GM12874 (cell line): ENCODE measurements at regions not wholly inside any gene's neighbourhood (a gene's known extent, or its start where the extent isn't known, plus 50 kb on each side); places are given as distances from the start of the nearest gene placed in this dataset.

Source experiments
- TF ChIP-seq, protein P1 (sequence below): IDR thresholded peaks from 2 replicates; pipeline ENCODE4 v1.5.1; 2011; ENCODE audit warnings: low read depth, mild to moderate bottlenecking, control low read depth, low read length, moderate library complexity; ENCODE audit not compliant: insufficient read depth

DNA sequence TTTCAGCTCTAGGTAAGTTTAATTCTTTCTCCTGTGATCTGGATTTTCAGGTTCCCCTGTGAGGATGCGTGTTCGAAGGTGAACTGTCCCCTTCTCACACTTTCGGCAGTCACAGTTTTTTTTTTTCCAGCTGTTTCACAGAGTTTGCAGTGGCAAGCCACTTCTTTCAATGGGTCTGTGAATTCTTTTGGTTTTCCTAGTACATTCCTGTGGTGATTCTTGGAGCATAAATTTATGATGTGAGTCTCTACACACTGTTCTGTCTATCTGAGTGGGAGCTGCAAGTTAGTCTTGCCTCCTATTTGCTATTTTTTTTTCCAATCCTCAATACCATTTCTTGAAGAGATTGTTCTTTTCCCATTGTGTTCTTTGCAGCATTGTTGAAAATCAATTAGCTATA lies 595.5 kb downstream of the RAPGEF2 start:
- TF ChIP-seq, protein P1, sequence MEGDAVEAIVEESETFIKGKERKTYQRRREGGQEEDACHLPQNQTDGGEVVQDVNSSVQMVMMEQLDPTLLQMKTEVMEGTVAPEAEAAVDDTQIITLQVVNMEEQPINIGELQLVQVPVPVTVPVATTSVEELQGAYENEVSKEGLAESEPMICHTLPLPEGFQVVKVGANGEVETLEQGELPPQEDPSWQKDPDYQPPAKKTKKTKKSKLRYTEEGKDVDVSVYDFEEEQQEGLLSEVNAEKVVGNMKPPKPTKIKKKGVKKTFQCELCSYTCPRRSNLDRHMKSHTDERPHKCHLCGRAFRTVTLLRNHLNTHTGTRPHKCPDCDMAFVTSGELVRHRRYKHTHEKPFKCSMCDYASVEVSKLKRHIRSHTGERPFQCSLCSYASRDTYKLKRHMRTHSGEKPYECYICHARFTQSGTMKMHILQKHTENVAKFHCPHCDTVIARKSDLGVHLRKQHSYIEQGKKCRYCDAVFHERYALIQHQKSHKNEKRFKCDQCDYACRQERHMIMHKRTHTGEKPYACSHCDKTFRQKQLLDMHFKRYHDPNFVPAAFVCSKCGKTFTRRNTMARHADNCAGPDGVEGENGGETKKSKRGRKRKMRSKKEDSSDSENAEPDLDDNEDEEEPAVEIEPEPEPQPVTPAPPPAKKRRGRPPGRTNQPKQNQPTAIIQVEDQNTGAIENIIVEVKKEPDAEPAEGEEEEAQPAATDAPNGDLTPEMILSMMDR = no peak

DNA sequence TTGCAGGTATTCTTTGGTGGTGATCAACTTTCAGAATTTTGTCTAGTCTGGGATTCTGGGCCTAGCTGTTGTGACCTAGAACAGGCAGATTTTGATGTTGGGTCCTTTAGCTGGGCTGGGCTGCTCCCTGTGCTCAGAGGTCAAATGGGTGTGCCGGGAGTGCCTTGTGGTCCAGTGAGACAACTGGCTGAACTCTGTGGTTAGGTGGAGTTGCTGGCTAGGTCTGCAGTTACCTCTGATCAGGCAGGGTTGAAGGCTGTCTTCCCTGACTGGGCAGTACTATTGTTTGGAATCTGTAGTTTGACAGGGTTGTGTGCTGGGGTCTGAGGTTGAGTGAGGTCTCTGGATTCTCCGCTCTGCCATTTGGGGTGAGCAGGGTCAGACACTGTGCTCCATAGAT lies 599.3 kb downstream of the RAPGEF2 start:
- TF ChIP-seq, protein P1 = no peak

DNA sequence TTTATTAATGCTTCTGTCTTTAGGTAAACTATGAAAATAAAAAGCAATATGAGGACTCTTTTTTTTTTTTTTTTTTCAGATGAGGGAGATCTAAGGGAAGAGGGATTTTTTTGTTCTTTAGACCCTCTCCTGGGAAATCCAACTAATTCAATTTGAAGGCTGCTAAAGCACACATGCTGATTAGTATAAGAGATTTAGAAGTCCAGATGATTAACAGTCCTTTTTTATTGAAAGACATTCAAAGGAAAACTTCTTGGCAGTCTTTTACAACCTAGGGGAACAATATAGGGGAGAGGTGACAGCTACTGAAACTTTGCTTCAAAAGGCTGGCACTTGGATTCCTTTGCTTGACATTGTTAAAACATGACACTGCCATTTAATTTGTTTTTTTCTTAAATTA lies 602.5 kb downstream of the RAPGEF2 start:
- TF ChIP-seq, protein P1 = no peak

DNA sequence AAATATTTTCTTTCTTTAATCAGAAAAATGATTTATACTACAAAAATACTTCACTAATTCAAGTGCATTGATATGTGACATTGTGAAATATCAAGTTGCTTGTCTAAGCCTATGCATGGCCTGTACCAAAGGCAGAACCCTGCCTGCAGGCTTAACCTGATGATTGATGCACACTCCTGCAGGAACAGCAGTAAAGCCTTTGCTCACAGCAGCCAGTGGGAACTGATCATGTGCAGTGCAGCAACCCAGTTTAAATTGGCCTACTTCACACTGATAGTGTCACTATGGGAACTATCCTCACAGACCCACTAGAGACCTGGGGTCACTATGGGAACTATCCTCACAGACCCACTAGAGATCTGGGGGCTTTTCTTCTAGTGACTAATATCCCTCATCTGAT lies 603.8 kb downstream of the RAPGEF2 start:
- TF ChIP-seq, protein P1 = no peak

DNA sequence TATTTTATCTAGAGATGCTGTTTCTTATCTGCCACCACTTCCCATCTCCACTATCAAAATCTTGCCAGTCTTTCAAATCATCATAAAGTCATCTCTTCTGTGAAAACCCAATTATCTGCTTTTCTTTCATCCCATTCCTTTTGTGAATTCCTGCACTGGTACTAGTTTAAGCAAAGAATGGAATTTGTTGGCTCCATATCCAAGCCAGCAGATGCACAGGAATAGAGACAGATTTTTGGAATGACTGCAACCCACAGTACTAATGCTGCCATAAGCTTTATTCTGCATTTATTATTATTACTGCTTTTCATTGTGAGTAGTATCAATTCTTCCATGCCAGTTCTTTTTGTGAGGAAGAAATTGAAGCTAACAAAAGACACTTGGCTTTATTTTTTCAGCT lies 616.7 kb downstream of the RAPGEF2 start:
- TF ChIP-seq, protein P1 = no peak

DNA sequence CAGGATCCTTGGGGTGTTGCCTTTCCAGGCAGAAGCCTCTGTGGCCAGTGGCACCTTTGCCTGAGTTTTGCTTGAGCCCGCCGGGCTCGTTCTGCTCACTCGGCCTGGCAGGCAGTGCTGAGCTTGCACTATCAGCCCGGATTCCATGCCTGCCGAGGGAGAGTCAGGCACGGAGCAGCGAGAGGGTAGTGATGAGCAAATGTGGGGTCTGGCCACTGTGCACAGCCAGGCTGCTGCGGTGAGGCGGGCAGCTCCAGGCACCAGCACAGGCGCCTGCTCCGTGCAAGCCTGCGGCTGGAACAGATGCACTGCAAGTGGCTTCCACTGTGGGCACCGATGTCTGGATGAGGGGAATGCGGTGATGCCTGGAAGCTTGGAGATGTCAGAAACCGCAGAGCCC lies 619.2 kb downstream of the RAPGEF2 start:
- TF ChIP-seq, protein P1 = no peak

DNA sequence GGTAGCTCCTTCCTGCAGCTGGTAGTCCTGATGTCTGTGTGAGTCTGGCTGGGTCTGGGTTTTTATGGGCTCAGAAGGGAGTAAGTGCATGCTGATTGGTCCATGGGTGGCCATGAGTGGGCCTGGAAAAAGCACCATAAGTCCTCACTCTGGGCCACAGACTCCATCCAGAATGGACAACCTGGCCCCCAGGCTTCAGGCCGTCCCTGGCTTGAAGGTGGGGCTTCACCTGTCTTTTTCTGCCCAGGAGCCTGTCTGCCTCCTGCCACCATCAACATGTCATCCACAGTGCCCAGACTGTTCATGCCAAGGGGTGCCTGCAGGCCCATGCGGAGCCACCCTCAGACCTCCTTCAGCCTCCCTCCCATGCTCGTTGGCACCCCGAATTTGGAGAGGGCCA lies 620.0 kb downstream of the RAPGEF2 start:
- TF ChIP-seq, protein P1 = no peak
